HG03135 (cell line): ENCODE measurements at regions not wholly inside any gene's neighbourhood (a gene's known extent, or its start where the extent isn't known, plus 50 kb on each side); places are given as distances from the start of the nearest gene placed in this dataset.

ENCODE experiments used
- ATAC-seq: cut with Tn5 transposase; IDR thresholded peaks from one replicate; pipeline ENCODE4 v1.9.1; 2021; ENCODE audit warnings: mild to moderate bottlenecking, moderate library complexity; ENCODE audit not compliant: unreplicated experiment

DNA sequence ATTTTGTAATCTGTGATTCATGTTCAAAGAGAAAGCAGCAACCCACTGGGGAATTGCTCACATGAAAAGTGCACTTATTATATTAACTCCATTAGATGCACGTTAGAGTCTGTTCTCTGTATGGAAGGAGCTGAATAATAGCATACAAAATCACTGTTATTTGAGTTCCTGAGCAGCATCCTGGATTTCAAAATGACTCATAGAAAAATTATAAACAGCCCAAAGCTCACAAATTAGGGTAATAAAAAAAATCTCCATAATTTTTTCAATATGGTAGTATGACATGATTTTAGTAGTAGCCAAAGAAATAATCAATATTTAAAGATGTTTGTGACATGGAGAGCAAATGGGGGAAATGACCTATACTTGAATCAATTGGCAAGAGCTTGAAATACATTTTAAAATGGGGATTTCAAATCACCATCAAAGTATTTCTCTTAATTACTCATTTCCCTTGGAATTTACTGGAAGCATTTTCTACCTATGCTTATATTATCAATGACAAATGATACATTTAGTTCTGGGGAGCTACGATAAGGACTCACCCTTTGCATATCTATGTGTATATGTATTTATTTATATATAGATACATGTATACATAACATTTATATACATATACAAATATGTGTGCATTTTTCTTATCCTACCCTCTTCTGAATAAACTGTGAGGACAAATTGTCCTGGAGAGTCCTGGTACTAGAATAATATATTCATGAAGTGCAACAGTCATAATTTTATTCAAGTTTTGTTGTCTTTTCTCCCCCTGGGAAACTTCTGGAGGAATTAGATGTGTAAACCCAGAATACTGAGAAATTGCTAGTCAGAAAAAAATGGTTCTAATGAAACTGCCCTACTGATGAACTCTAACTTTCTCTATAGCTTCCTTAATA lies 116.3 kb downstream of the RPL22L1 start:
- no peak for ATAC-seq

DNA sequence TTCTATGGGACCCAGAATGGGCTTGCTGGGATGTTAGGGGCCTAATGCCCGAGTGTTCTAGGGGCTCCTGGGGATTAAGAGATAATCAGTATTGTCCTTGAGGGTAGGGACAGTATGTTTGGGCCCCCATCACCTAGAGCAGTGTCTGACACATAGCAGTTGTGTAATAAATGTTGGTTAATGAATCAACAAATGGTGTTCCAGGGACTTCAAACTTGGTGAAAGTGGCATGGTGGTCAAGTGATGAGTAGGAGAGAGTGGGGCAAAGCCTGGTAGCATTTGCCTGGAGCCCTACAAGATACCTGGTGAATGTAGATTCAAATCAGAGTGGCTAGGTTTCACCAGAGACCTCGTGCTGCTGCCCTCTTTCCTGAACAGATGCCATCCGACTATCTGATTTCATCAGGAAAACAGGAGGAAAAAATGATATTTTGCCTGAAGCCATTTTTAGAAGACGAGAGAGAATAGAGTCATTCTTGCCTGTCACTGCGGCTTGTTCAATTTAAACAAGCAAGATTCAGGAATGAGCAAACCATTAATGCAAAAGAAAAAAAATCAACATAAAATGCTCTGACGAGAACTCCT lies 117.3 kb downstream of the RPL22L1 start:
- no peak for ATAC-seq

DNA sequence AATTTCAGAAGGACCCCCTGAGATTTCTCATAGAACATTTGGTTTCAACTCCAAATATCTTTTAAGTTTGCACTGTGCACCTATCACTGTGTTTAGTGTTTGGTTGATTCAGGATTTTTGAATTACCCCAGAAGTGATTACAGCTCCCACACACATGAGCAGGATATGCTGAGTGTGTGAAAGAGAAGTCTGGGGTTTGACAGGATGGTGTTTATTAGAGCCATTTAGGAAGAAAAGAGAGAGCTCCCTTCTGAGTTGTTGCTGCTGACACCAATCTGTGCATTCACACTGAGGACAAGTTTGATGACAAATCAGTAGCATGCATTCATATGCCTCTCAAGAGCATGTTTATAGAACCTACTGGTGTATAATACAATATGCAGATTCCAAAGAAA lies 118.1 kb downstream of the RPL22L1 start:
- no peak for ATAC-seq

DNA sequence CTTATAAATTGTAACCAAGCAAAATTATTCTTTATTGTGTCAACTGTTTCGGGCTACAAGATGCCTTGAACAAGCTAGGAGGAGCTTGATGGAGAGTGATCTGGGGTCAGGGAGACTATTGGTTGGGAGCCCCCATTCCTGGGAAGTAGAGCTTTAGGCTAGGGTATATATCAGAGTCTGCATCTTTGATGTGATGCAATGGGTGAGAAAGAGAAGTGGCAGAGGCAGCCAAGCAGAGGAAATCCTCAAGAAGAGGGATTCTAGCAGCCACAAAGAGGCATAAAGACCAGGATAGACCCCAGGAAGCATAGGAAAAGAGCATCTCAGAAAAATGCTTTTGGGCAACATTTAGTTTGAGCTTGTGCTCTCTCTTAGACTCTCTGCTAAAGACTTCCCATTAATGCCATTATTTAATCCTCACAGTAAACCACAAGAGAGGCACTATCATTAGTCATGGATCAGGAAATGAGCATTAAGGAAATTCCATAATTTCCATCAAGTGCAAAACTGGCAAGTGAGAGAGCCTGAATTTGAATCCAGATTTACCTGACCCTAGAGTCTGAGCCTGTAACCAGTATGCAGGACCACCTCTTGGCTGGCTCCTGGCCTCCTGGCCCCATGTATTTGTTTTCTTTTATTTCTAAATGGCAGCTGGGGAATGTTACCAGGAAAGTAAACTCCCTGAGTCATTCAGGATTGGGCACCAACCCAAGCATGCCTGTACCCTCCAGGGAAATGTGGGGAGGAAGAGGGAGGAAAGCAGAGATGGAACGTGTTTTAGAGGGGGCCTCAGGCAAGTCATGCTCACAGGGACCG lies 118.7 kb downstream of the RPL22L1 start:
- no peak for ATAC-seq

DNA sequence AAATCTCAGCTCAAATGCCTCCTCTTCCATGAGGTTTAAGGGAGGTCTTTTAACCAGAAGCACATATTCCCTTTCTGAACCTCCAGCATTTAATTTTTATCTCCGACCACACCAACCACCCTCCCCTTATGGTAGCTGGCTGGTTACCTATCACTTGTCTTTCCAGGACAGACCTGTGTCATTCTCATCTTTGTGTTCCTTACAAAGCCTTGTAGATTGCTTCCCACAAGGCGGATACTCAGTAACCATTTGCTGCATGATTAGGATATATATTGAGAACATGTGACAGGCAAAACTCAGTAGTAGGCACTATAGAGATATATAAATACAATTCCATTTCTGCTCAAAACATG lies 119.5 kb downstream of the RPL22L1 start:
- ATAC-seq, result no peak

DNA sequence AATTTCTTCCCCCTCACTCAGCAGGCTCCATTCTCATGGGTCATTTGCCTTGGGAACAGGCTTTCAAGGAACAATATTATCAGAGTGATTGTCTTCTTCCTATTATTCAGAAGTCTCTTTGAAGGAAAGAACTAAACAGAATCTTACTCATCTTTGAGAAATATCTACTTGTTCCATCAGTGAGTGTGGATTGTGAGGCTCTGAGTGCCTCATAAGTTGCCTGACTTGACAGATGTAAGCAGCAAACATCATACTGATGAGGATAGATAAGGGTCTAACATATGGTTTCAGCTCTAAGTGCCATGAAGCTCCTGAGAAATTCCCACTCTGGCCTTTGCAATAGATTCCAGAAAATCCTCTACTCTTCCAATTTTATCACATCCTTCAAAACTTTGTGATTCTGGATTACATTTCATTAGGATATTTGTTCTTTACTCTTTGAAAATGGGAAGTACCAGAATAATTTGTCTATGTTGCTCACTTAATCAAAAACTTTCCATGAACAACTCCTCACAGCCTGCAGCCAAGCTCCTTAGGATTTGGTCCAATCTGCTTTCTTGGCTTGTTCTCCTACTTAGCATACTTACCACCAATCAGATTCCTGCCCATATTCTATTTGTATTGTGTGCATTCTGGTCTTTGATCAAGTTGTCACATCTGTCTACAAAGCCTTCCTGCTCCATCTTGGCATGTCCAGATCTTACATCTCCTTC lies 120.1 kb downstream of the RPL22L1 start:
- ATAC-seq, result no peak

DNA sequence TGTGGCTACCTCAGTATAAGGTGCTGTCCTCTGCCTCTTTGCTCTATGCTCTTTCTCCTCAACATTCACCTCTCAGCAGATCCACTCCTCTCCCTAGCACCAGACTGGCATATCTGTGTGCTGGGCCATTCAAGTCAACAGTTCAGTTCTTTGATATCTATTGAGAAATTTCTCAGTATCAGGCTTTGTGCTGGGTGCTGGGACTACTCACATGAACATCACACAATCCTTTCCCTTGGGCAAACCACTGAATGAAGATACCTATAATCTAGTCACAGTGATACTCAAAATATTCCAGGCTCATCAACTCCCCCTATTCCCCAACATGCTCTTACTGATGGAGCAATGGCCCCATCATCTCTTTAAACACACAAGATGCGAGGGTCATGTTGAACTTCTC lies 120.8 kb downstream of the RPL22L1 start:
- no peak for ATAC-seq

DNA sequence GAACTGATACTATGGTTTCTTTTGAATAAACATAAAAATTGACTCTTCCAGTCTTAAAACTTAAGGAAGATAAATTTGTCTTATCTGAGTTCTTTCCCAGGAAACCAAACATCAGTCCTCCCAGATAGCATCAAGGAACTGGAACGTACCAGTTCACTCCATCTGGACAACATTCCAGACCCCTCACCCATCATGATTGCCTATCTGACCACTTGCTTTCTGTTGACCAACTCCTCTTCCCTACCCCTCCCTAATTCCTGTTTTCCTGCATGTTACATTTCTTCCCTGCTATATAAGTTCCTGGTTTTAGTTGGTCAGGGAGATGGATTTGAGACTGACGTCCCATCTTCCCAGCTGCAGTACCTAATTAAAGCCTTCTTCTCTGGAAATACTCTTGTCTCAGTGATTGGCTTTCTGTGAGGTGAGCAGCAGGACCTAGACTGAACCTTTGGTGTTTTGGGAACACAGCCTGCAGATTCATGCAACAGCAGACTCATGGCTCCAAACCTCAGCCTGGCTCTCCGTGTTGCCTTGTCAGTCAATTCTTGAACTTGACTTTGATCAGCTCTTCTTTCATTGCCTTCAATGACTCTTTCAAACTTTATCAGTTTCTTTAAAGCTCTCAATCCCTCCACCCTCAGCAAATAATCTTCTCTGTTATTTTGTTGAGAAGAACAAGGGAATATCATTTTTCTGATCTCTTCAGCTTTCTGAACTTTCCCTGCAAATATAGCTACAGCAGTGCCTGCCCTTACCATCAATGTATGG lies 123.6 kb downstream of the RPL22L1 start:
- ATAC-seq, result no peak

DNA sequence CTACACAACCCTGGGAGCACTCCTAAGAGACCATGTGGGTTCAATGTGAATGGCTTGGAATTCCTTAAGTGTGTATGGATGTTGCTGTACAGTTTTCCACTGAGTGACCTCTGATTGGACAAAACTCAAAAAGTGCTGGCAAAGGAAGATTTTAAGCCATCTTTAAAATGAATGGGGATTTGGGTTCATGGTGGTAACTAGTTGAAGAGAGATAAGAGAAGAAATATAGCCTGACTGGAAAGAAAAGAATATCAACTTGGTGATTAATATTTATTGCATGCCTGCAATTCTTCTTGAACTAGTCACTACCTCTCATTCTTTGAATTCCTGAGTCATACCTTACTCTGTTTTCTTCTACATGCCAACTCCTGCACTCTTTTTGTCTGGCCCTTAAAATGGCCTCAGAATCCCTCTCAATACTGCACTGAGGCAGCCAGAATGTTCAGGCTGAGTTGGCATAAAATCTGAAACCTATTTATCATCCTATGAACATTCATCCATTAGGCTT lies 124.7 kb downstream of the RPL22L1 start:
- no peak for ATAC-seq

DNA sequence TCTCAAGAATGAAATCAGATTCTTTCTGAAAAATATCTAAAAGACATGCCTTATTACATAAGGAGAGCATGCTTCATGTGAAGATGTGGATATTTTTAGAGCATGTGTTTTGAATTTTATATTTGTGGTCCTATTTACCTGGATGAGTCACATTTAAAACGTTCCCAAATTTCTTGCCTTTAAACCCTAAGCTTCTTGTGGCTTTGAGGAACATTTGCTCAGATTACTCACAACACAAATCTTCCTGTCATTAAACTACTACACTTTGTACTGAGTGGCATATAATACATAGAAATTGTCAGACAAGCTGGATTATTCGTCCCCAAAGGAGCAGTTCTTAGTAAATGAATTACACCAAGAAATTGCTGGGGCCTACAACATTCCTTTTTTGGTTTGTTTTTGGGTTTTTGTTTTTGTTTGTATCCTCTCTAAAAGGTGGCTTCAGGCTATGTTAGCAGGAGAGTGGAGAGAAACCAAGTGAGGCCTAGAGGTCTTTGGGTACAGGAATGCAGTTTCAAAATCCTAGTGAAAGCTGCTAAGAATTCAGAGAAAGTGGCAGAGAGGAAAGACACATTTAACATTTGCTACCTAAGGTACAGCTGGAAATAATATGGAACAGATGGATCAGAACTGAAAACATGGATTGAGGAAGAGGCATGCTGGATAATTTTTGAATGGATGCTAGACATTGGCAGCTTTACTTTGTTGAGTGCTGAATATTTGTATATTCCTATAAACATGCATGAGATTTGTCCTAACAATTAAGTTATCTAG lies 128.1 kb downstream of the RPL22L1 start:
- no peak for ATAC-seq

DNA sequence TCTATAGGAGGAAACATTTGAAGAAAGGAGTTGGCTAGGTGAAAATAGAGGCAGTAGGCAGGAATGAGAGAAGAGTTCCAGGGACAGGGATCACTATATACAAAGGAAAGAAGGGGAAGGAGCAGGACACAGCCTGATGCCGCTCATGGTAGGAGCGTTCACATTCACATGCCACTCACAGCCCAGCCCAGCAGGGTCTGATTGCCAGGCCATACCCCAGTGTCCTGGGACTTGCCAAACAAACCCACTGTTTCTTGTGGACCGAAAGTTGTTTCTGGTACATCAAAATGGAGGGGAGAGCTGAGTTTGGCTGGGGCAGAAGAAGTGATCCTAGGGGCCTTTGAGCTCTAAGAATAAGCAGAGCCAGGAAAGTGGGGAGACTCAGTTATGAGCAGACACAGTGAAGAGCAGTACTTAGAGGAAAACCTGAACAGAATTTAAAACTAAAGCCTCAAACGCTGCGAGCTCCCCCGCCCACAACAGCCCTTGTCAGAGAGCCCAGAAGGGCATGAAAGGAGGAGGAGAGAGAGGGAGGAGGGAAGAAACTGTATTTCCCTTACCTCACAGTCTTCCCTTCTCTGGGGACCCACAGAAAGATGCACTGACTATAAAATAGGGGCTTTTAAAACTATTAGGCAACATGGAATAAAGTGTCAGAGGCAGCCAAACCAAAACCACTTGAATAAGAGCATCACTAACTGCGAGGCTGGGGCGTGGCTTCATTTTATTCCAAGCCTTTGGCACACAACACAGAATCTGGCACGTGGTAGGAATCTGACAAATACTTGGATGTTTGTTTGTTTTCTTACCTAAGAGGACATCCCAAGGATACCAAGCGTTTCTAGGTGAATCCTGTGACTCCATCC lies 129.0 kb downstream of the RPL22L1 start:
- ATAC-seq, result no peak

DNA sequence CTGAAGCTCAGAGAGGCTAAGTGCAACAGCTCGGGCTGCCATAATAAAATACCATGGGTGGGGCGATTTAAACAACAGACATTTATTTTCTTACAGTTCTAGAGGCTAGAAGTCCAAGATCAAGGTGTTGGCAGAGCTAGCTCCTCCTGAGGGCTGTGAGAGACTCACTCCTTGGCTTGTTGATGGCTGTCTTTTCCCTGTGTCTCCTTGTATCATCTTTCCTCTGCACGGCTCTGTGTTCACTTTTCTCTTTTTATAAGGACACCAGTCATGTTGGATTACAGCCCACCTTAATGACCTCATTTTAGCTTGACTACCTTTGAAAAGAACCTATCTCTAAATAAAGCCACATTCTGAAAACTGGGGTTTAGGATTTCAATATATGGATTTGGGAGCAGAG lies 129.7 kb downstream of the RPL22L1 start:
- ATAC-seq, result no peak

DNA sequence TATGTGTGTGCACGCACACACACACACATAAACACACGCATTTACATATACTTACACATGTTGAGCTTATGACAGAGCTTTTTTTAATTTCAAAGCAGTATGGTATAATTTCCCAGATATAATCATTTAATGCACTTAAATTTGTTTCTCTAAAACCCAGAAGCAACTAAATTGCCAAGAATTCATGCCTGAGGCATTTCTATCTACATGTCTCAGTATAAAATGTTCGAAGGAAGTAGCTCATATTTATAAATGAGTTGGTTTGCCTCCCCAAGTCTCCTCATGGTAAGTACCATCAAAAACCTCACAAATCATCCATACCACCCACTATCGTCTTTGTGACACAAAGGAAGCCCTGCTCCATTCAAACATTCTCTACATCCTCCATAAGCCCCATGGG lies 130.6 kb downstream of the RPL22L1 start:
- no peak for ATAC-seq

DNA sequence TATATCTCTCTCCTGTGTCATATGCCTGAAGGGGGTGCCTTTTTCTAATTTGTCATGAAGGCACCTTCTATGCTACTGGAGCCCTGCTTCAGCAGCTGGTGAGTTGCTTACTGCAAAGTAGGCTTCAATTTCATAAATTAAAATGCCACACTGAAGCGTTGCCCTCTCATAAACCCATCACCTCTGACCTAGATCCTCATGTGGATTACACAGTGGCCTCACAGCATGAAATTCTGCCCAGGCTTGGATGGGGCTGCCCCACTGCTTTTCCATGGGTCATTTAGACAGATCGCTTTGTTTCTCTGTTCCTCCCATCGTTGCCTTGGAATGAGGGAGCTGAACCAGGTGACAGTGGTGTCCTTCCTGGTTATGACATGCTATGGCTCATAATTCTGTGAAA lies 131.2 kb downstream of the RPL22L1 start:
- ATAC-seq, result no peak

DNA sequence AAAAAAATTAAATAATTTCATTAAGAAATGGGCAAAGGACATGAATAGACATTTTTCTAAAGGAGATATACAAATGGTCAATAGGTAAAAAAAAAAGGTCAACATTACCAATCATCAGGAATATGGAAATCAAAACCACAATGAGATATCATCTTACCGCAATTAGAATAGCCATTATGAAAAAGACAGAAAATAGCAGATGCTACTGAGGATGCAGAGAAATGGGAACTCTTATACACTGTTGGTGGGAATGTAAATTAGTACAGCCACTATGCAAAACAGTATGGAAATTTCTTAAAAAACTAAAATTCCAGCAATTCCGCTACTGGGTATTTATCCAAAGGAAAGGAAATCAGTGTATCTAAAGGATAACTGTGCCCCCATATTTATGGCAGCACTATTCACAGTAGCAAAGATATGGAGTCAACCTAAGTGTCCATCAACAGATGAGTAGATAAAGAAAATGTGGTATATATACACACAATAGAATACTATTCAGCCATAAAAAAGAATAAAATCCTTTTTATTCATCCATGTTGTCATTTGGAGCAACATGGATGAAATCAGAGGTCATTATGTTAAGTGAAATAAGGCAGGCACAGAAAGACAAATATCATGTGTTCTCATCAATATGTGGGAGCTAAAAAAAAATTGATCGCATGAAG lies 132.4 kb downstream of the RPL22L1 start:
- no peak for ATAC-seq

DNA sequence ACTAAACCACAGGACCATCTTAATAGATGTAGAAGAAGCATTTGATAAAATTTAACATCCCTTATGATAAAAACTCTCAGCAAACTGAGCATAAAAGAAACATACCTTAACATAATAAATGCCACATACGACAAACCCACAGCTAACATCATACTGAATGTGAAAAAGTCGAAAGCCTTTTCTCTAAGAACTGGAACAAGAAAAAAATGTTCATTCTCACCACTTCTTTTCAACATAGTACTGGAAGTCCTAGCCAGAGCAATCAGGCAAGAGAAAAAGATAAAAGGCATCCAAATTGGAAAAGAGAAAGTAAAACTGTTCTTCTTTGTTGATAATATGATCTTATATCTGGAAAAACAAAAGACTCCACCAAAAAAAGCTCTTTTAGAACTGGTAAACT lies 134.2 kb downstream of the RPL22L1 start:
- no peak for ATAC-seq

DNA sequence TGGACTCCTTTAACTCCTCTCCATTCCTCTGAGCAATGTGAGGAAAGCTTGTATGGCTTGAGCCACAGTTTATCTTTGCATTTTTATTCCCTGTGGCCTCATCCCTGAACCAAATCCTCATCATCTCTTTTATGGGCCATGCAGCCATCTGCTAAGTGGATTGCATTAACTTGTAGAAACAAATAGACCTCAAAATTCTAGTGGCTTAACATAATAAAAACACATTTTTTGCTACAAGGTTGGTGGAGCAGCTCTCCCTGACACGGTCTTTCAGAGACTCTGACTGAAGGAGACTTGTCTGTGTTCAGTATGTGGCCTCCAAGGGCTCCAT lies 135.3 kb downstream of the RPL22L1 start:
- ATAC-seq, result no peak

DNA sequence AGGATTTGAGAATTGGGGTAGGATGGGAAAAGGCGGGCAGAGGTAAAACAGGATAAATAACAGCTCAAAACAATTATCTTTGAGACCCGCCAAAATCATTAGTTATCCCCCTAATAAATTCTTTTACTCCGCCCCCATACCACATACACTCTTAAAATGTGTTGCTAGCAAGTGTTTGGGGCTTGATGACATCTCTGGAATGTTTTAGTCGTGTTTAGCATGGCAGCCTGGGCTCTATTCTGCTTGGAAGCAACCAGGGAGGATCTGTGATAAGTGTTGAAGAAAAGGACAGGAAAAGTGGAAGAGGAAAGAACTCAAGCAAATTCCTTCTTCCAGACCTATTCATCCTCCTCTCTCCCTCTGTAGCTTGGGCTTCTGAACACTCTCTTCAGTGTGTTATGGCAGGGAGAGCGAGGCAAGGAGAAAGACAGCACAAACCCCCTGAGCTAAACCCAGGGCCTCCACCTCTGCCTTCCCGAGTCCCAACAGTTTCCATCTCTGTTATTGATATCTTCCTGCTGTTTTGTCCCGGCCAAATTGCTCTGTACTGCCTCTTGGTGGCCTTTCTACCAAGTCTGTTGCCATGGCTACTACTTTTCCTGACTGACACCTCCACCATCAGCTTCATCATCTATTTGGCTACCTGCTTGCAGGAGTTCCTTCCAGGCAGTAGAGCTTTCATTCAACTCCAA lies 135.8 kb downstream of the RPL22L1 start:
- ATAC-seq, result no peak
